SK-N-SH (cell line): ENCODE measurements at regions not wholly inside any gene's neighbourhood (a gene's known extent, or its start where the extent isn't known, plus 50 kb on each side); places are given as distances from the start of the nearest gene placed in this dataset.

ENCODE experiments used
- CTCF ChIA-PET: fragments of 300-600, 350-600 bp; formaldehyde crosslinking; extraction: SDS; loops from one replicate; lab custom pipeline; 2021; lab: Yijun Ruan, JAX
- POLR2A ChIA-PET: fragments of 350-600 bp; sonication (Branson Sonifier 250); formaldehyde crosslinking; extraction: SDS; loops from one replicate; lab custom pipeline; 2020; ENCODE audit warnings: antibody characterized with exemption, inconsistent platforms; lab: Yijun Ruan, JAX
- DNase-seq: peaks from one replicate; pipeline ENCODE4 v3.0.0; 2012
- H2AFZ ChIP-seq: fragments of 200-600 bp; sonication (generic); 2 replicates; pipeline ENCODE4 v1.8.1; 2016; ENCODE audit warnings: antibody characterized with exemption, mild to moderate bottlenecking, low read depth
- H3F3A ChIP-seq: fragments of 200-600 bp; sonication (generic); replicated peaks from 2 replicates; pipeline ENCODE3; 2016; ENCODE audit warnings: antibody characterized with exemption, mild to moderate bottlenecking; ENCODE audit not compliant: insufficient read depth
- H3K27ac ChIP-seq, 2 experiments: fragments of 200-500 bp in 1 of 2; fragments of 200-600 bp in 1 of 2; sonication (Bioruptor generic) in 1 of 2; sonication (generic), shearing (Covaris generic) in 1 of 2; 2 replicates each; pipeline versions ENCODE4 v1.5.1 to v1.6.1; 2014 to 2016; ENCODE audit warnings: low read depth in 2 of 2, inconsistent platforms in 1 of 2, low read length in 1 of 2, mild to moderate bottlenecking in 1 of 2, mixed read lengths in 1 of 2
- H3K27me3 ChIP-seq: fragments of 200-600 bp; sonication (generic), shearing (Covaris generic); 2 replicates; pipeline ENCODE4 v1.6.1; 2016; ENCODE audit warnings: mixed run types; ENCODE audit not compliant: insufficient read depth
- H3K36me3 ChIP-seq, 2 experiments: fragments of 200-500 bp in 1 of 2; fragments of 200-600 bp in 1 of 2; sonication (Bioruptor generic) in 1 of 2; sonication (generic) in 1 of 2; replicated peaks in 1 of 2; 2 replicates each; pipeline versions ENCODE3 to v1.5.1; 2014 to 2016; ENCODE audit warnings: low read length in 1 of 2, mild to moderate bottlenecking in 1 of 2; ENCODE audit not compliant: insufficient read depth in 2 of 2, control insufficient read depth in 1 of 2
- H3K4me1 ChIP-seq, 2 experiments: fragments of 200-500 bp in 1 of 2; fragments of 200-600 bp in 1 of 2; sonication (Bioruptor generic) in 1 of 2; sonication (generic), shearing (Covaris generic) in 1 of 2; 2 replicates each; pipeline versions ENCODE4 v1.5.1 to v1.6.1; 2014 to 2016; ENCODE audit warnings: low read depth in 1 of 2, low read length in 1 of 2, mixed run types in 1 of 2; ENCODE audit not compliant: insufficient read depth in 2 of 2, control insufficient read depth in 1 of 2
- H3K4me2 ChIP-seq: fragments of 200-600 bp; sonication (generic), shearing (Covaris generic); 2 replicates; pipeline ENCODE4 v1.6.1; 2017; ENCODE audit warnings: mixed run types
- H3K4me3 ChIP-seq, 2 experiments: fragments of 200-500 bp in 1 of 2; fragments of 200-600 bp in 1 of 2; sonication (Bioruptor generic) in 1 of 2; sonication (generic), shearing (Covaris generic) in 1 of 2; 2 replicates each; pipeline versions ENCODE4 v1.5.1 to v1.8.1; 2014 to 2016; ENCODE audit warnings: low read depth in 2 of 2, inconsistent platforms in 1 of 2, low read length in 1 of 2, mild to moderate bottlenecking in 1 of 2, mixed read lengths in 1 of 2, moderate library complexity in 1 of 2
- H3K79me2 ChIP-seq: fragments of 200-600 bp; sonication (generic); 2 replicates; pipeline ENCODE4 v1.8.1; 2017; ENCODE audit warnings: mild to moderate bottlenecking; ENCODE audit not compliant: insufficient read depth
- H3K9ac ChIP-seq: fragments of 200-600 bp; sonication (generic); 2 replicates; pipeline ENCODE4 v1.6.1; 2017; ENCODE audit warnings: mixed run types
- H3K9me2 ChIP-seq: fragments of 200-600 bp; sonication (generic); 2 replicates; pipeline ENCODE4 v1.6.1; 2017; ENCODE audit warnings: mixed run types
- H3K9me3 ChIP-seq: fragments of 200-600 bp; sonication (generic); 2 replicates; pipeline ENCODE4 v1.6.1; 2017; ENCODE audit warnings: mixed run types, mild to moderate bottlenecking, moderate library complexity
- H4K20me1 ChIP-seq: fragments of 200-600 bp; sonication (generic); 2 replicates; pipeline ENCODE4 v1.6.1; 2017; ENCODE audit warnings: mild to moderate bottlenecking, mixed run types; ENCODE audit not compliant: insufficient read depth
- ELF1 ChIP-seq: IDR thresholded peaks from 2 replicates; pipeline ENCODE4 v1.4.0; 2012
- FOXM1 ChIP-seq: IDR thresholded peaks from 2 replicates; pipeline ENCODE4 v1.4.0; 2012; ENCODE audit warnings: low read depth, mild to moderate bottlenecking
- GATA2 ChIP-seq: sonication (generic); formaldehyde crosslinking; IDR thresholded peaks from 2 replicates; pipeline ENCODE4 v1.5.0; 2020; ENCODE audit warnings: mild to moderate bottlenecking, missing genetic modification reagents
- IRF3 ChIP-seq: fragments of 150-350 bp; IDR thresholded peaks from 2 replicates; pipeline ENCODE4 v1.6.1; 2016; ENCODE audit warnings: mild to moderate bottlenecking, low read depth, low read length
- JUND ChIP-seq: IDR thresholded peaks from 2 replicates; pipeline ENCODE4 v1.4.0; 2012
- MXI1 ChIP-seq: IDR thresholded peaks from 2 replicates; pipeline ENCODE4 v1.6.1; 2012; ENCODE audit warnings: mild to moderate bottlenecking, low read depth, low read length, improper control_type of control experiment
- POLR2AphosphoS5 ChIP-seq: IDR thresholded peaks from 2 replicates; pipeline ENCODE4 v1.6.1; 2012; ENCODE audit warnings: low read depth, low read length
- RFX5 ChIP-seq: IDR thresholded peaks from 2 replicates; pipeline ENCODE4 v1.6.1; 2012; ENCODE audit warnings: mild to moderate bottlenecking, improper control_type of control experiment, low read length
- RXRA ChIP-seq: IDR thresholded peaks from 2 replicates; pipeline ENCODE4 v1.4.0; 2012; ENCODE audit warnings: low read depth, mild to moderate bottlenecking, borderline replicate concordance
- SIN3A ChIP-seq: IDR thresholded peaks from 2 replicates; pipeline ENCODE4 v1.6.1; 2012; ENCODE audit warnings: low read depth, mild to moderate bottlenecking, low read length, moderate library complexity, borderline replicate concordance
- TAF1 ChIP-seq: IDR thresholded peaks from 2 replicates; pipeline ENCODE4 v1.6.1; 2012; ENCODE audit warnings: low read depth, mild to moderate bottlenecking, low read length, moderate library complexity, borderline replicate concordance
- YY1 ChIP-seq: IDR thresholded peaks from 2 replicates; pipeline ENCODE4 v1.4.0; 2012; ENCODE audit warnings: low read depth, mild to moderate bottlenecking
- WGBS: methylation state at CpG from one replicate; pipeline ENCODE4 v1.1.6; 2017; ENCODE audit warnings: low lambda C conversion rate; 5-methylcytosine and 5-hydroxymethylcytosine counted together
- TF ChIP-seq, protein P1 (sequence below): IDR thresholded peaks from 2 replicates; pipeline ENCODE4 v1.4.0; 2012; ENCODE audit warnings: low read depth, borderline replicate concordance
- TF ChIP-seq, protein P2 (sequence below): IDR thresholded peaks from 2 replicates; pipeline ENCODE4 v1.4.0; 2012; ENCODE audit warnings: low read depth, borderline replicate concordance
- TF ChIP-seq, protein P3 (sequence below): IDR thresholded peaks from 2 replicates; pipeline ENCODE4 v1.6.1; 2012; ENCODE audit warnings: mild to moderate bottlenecking, low read depth, low read length, moderate library complexity

DNA sequence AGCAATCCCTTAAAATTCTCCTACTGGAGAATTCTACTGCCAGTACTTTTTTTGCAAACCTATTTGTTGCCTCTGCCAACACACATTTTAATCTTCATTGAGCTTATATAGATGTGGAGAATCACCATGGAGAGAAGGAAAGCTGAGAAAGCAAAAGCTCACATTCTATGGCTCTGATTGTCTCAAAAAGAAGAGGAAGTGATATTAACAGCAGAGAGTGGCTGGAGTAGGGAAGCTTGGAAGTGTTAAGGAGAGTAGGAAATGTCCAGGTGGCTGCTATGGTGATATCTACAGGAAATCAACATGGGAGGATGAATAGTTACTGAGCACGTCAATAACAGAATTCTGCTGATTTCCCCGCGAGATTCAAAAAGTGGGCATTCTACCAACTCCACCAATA lies 78.8 kb upstream of the TDRD3 start:
- H2AFZ ChIP-seq = no peak overlapping the region
- no peaks in the 10 kb centered on the region for H3K79me2 ChIP-seq
- no peak overlapping the region for H3K4me3 ChIP-seq
- 81% methylated on average over 3 of the region's 3 CpGs for WGBS
- DNase-seq = no peak
- no peaks in the 10 kb centered on the region for H3K36me3 ChIP-seq
- TF ChIP-seq YY1 (no peak), ELF1 (no peak), POLR2AphosphoS5 (no peak), MXI1 (no peak), TAF1 (no peak), FOXM1 (no peak), JUND (no peak), RXRA (no peak)
- no peaks in the 10 kb centered on the region for H4K20me1 ChIP-seq
- no peaks in the 10 kb centered on the region for H3K9me2 ChIP-seq
- no peak overlapping the region for H3K9ac ChIP-seq
- H3K27me3 ChIP-seq = no peaks in the 10 kb centered on the region; the same call in 1 of the 2 replicates
- ChIA-PET CTCF (interaction anchor here (0.6 kb wide), 1 partner anchor 11 kb away, joined by 4 read pairs; no protein-coding TSS in a partner anchor), POLR2A (no interaction called here)
- no peak overlapping the region for H3K4me2 ChIP-seq
- no peak overlapping the region for H3K27ac ChIP-seq
- H3K4me1 ChIP-seq = no peaks in the 10 kb centered on the region; a peak in 1 of 4 replicates
- H3F3A ChIP-seq = no peaks in the 10 kb centered on the region
- H3K9me3 ChIP-seq = no peaks in the 10 kb centered on the region

DNA sequence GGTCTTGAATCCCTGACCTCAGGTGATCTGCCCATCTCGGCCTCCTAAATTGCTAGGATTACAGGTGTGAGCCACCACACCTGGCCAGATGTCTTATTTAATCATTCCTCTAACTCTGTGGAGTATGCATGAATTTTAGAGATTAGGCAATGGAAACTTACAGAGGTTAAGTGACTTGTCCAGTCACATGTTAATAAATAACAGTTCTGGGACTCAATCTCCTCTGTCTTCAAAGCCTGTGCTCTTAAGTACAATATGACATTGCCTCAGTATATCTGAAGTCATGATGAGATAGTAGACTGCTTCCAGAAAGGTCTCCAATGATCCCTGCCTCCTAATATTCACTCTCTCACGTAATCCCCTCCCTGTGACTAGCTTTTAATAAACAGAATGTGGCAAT lies 72.9 kb upstream of the TDRD3 start:
- Histone ChIP-seq H4K20me1 (no peaks in the 10 kb centered on the region), H3F3A (no peaks in the 10 kb centered on the region), H3K27me3 (no peaks in the 10 kb centered on the region), H3K4me1 (peaks cover 0 to 7% of the 10 kb centered on the region in 2 experiments; a peak in 1 of 4 replicates), H2AFZ (no peak overlapping the region), H3K79me2 (no peaks in the 10 kb centered on the region), H3K9ac (no peak overlapping the region), H3K27ac (no peak overlapping the region), H3K36me3 (no peaks in the 10 kb centered on the region), H3K9me3 (no peaks in the 10 kb centered on the region), H3K4me3 (no peak overlapping the region), H3K4me2 (no peak overlapping the region), H3K9me2 (no peaks in the 10 kb centered on the region)
- WGBS = 60% methylated on average over 2 of the region's 2 CpGs
- ChIA-PET POLR2A (no interaction called here), CTCF (interaction anchor here (1.2 kb wide), 2 partner anchors 12 to 107 kb away, joined by 3 read pairs; no protein-coding TSS in a partner anchor)
- DNase-seq = no peak
- TF ChIP-seq, protein P1, sequence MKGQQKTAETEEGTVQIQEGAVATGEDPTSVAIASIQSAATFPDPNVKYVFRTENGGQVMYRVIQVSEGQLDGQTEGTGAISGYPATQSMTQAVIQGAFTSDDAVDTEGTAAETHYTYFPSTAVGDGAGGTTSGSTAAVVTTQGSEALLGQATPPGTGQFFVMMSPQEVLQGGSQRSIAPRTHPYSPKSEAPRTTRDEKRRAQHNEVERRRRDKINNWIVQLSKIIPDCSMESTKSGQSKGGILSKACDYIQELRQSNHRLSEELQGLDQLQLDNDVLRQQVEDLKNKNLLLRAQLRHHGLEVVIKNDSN = no peak
- no peak for TF ChIP-seq GATA2
- TF ChIP-seq RFX5 = no peak
- TF ChIP-seq, protein P2, sequence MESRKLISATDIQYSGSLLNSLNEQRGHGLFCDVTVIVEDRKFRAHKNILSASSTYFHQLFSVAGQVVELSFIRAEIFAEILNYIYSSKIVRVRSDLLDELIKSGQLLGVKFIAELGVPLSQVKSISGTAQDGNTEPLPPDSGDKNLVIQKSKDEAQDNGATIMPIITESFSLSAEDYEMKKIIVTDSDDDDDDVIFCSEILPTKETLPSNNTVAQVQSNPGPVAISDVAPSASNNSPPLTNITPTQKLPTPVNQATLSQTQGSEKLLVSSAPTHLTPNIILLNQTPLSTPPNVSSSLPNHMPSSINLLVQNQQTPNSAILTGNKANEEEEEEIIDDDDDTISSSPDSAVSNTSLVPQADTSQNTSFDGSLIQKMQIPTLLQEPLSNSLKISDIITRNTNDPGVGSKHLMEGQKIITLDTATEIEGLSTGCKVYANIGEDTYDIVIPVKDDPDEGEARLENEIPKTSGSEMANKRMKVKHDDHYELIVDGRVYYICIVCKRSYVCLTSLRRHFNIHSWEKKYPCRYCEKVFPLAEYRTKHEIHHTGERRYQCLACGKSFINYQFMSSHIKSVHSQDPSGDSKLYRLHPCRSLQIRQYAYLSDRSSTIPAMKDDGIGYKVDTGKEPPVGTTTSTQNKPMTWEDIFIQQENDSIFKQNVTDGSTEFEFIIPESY = no peak
- TF ChIP-seq YY1 = no peak
- TF ChIP-seq SIN3A = no peak
- TF ChIP-seq, protein P3, sequence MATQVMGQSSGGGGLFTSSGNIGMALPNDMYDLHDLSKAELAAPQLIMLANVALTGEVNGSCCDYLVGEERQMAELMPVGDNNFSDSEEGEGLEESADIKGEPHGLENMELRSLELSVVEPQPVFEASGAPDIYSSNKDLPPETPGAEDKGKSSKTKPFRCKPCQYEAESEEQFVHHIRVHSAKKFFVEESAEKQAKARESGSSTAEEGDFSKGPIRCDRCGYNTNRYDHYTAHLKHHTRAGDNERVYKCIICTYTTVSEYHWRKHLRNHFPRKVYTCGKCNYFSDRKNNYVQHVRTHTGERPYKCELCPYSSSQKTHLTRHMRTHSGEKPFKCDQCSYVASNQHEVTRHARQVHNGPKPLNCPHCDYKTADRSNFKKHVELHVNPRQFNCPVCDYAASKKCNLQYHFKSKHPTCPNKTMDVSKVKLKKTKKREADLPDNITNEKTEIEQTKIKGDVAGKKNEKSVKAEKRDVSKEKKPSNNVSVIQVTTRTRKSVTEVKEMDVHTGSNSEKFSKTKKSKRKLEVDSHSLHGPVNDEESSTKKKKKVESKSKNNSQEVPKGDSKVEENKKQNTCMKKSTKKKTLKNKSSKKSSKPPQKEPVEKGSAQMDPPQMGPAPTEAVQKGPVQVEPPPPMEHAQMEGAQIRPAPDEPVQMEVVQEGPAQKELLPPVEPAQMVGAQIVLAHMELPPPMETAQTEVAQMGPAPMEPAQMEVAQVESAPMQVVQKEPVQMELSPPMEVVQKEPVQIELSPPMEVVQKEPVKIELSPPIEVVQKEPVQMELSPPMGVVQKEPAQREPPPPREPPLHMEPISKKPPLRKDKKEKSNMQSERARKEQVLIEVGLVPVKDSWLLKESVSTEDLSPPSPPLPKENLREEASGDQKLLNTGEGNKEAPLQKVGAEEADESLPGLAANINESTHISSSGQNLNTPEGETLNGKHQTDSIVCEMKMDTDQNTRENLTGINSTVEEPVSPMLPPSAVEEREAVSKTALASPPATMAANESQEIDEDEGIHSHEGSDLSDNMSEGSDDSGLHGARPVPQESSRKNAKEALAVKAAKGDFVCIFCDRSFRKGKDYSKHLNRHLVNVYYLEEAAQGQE = no peak
- TF ChIP-seq ELF1 = no peak
- no peak for TF ChIP-seq IRF3
